C1 segment of cervical spinal cord (tissue), 14 donors: ENCODE measurements at regions not wholly inside any gene's neighbourhood (a gene's known extent, or its start where the extent isn't known, plus 50 kb on each side); places are given as distances from the start of the nearest gene placed in this dataset.
"Not testable (repeated sequence)": the region's sequence is repeated elsewhere in the genome, so short reads cannot be mapped to it uniquely, and the experiment has no call there.

Source experiments
- DNase-seq, 14 donors: peaks; one replicate each; lab custom pipeline; 2025; lab: John Stamatoyannopoulos, UW

- no peak for DNase-seq
Observed at GRCh38 chr6:15929685-15930084, 199.2 kb upstream of the MYLIP start.

- DNase-seq: no peak
Observed at GRCh38 chr6:15927531-15928225, 201.2 kb upstream of the MYLIP start.

GRCh38 chr6:15926256-15926655 is 202.6 kb upstream of the MYLIP start:
- no peak for DNase-seq

- DNase-seq: no peak
Observed at GRCh38 chr6:15924893-15925292, 204.0 kb upstream of the MYLIP start.

- DNase-seq: no peak
Observed at GRCh38 chr6:15922510-15923250, 206.2 kb upstream of the MYLIP start.

GRCh38 chr6:15921243-15921642 is 207.6 kb upstream of the MYLIP start:
- no peak for DNase-seq

- no peak for DNase-seq
Observed at GRCh38 chr6:15916581-15916980, 212.3 kb upstream of the MYLIP start.

- DNase-seq: no peak
Observed at GRCh38 chr6:15915508-15916178, 213.2 kb upstream of the MYLIP start.

- DNase-seq: no peak
Observed at GRCh38 chr6:15914553-15914952, 214.3 kb upstream of the MYLIP start.

GRCh38 chr6:15913573-15913972 is 215.3 kb upstream of the MYLIP start:
- DNase-seq: no peak

- no peak for DNase-seq
Observed at GRCh38 chr6:15912505-15913400, 216.1 kb upstream of the MYLIP start.

GRCh38 chr6:15911753-15912504 is 217.0 kb upstream of the MYLIP start:
- DNase-seq: no peak

- DNase-seq: no peak
Observed at GRCh38 chr6:15909290-15910070, 219.4 kb upstream of the MYLIP start.

- no peak for DNase-seq
Observed at GRCh38 chr6:15908871-15909270, 220.0 kb upstream of the MYLIP start.

GRCh38 chr6:15907914-15908518 is 220.9 kb upstream of the MYLIP start:
- no peak for DNase-seq

GRCh38 chr6:15907220-15907913 is 221.5 kb upstream of the MYLIP start:
- not testable (repeated sequence) for DNase-seq

GRCh38 chr6:15906420-15907016 is 222.4 kb upstream of the MYLIP start:
- DNase-seq: no peak
